NCI-H1930 (cell line): ENCODE measurements at regions not wholly inside any gene's neighbourhood (a gene's known extent, or its start where the extent isn't known, plus 50 kb on each side); places are given as distances from the start of the nearest gene placed in this dataset.

Experiments
- DNase-seq, 2 experiments: peaks; one replicate each; lab custom pipeline; 2025; lab: John Stamatoyannopoulos, UW

GRCh38 chr19:30703645-30704044, 331.5 kb downstream of the ZNF536 start:
- DNase-seq = no peak

DNA sequence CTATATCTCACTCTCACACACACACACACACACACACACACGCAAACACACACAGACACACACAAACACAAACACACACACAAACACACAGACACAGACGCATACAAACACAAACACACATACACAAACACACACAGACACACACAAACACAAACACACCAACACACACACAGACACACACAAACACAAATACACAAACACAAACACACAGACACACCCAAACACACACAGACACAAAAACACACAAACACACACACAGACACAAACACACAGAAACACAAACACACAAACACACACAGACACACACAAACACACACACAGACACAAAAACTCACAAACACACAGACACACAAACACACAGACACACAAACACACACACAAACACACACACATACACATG, 329.0 kb downstream of the ZNF536 start:
- no peak for DNase-seq

GRCh38 chr19:30699871-30700280, 327.7 kb downstream of the ZNF536 start:
- no peak for DNase-seq

DNA sequence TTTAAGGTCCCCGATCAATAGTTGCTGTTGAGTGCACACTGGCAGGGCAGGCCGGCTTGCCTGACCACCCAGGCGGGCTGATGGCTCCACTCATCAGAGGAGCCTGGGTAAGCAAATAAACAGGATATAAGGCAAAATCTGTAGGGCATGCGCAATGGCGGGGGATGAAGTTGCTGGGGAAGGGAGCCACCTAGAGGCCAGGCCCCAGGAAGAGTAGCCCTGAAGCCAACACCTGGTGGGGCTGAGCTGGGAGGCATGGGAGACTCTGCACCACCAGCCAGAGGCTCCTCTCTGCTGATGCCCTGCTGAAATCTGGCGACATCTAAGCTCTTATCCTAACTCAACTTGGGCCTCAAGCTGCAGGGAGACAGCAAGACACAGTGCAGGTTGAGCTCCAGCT, 324.3 kb downstream of the ZNF536 start:
- peak in 1 of 2 experiments; percentile 27 for DNase-seq

DNA sequence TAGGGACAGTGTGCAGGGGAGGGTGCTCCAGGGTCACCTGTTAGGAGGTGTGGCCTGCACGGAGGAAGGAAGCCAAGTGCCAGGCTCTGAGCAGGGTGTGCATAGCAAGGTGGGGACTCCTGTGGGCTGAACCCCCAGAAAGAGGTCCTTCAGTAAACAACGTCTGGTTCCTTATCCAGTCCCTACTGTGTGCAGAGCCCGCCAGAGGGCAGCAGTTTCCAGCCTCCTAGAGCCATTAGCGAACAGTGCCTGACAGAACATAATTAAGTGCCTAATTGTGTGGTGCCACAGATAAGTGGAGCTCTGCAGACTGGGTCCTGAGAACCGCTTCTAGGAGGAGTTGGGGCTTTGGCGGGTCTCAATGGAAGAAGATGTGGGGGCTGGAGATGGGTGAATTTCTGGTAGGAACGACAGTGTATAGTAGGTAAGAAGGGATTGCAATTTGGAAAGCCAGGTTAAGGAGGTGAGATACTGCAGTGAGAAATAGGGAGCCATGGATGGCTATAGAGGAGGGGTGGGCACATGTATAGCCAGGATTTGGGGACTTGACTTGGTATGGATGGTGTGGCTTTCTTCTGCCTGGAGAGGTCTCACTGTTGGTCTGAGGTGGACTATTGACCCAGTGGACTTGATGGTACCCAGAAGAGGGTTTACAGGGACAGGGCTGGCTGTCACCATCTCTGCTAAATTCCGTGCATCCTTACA, 323.1 kb downstream of the ZNF536 start:
- no peak for DNase-seq

DNA sequence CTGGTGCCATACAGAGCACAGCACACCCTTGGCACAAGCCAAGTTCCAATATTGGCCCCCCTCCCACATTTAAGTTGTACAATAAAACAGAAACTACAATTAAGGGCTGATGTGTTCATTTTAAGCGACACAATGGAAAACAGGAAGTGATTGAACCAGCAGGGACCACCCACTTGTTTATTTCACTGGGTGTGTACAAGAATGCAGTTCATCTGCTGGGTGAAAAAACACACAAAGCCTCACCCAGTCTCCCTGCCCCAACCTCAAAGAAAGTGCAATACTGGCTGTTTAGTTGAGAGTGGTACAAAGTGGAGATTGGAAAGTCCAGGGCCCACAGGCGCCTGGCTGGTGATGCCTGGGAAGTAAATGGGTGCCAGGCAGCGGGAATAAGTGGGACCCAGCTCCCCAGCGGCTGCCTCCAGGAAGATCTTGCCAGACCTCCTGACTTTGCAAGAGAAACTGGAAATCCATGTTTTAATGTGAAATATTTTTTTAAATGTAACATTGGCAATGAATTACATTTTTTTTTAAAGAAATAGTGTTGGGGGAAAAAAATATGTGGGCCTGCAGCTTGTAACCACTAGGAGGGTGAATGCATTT, 322.1 kb downstream of the ZNF536 start:
- no peak for DNase-seq

- no peak for DNase-seq
These were observed 320.8 kb downstream of the ZNF536 start for GRCh38 chr19:30692879-30693503.

- no peak for DNase-seq
These were observed 320.1 kb downstream of the ZNF536 start for GRCh38 chr19:30692181-30692811.

DNA sequence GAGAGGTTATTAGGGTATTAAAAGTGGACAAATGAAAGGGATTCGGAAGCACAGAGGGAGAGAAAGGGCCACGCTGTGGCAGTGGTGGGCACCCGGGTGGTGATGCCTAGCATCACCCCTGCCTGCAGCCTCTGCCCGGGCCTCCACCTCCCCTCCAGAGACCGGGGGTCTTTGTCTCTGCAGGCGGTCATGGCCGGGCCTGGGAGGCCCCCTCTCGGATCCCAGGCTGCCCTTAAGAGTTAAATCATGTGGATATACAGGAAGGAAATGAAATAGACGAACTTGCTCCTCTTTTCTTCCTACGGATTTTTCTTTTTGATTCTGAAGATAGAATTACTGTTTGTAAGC, 319.6 kb downstream of the ZNF536 start:
- no peak for DNase-seq

DNA sequence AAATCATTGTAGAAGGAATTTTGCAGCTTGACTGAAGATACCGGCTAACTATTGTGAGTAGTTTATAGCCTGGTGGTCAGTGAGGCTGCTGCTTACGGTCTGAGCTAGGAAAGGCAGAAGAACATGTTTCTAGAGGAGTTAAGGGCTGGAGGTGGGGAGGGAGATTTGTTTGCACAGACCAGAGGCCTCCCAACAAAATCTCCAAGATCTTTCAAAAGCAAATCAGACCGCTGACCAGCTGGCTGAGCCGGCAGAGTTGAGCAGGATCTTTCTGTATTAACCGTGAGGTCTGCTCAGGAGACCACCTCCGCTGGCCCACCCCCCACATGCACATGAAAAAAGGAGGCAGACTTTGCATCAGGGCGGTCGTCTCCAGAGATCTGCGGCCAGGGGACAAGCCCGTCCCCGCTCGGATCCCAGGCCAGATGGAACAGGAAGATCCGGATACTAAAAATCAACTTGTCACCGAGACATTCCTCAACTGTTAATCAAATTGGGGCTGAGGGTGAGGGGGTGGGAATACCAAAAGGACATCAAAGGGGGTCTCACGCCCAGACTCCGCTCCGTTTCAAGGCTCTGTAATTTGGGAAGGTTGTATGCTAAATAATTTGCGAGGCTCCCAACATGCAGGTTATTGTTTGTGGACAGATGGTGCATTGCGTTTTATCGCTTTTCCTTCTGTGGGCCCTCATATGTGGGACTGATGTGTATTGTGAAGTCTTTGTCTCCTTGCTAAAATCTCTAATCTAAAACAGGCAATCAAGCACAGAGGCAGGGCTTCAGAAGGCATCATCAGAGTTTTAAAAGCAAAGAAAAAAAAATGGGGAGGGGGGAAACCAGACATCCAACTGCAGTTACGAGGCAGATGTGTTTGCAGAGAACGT, 319.0 kb downstream of the ZNF536 start:
- no peak for DNase-seq

DNA sequence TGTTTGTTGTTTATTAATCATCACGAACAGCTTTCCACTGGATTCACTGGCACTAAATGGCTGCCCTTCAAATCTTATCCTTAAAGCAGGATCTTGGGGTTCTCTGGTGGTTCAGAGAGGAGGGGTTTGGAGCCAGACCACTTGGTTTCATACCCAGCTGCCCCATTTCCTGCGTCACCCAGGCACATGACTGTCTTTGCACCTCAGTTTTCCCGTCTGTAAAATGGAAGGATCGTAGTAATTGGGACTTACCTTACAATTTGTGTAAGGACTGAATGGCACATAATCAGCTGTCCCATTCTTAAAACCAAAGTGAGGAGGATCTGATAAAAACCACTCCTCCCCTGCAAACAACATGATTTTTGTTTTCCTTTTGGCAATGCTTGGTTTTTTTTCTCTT, 318.3 kb downstream of the ZNF536 start:
- DNase-seq = no peak

DNA sequence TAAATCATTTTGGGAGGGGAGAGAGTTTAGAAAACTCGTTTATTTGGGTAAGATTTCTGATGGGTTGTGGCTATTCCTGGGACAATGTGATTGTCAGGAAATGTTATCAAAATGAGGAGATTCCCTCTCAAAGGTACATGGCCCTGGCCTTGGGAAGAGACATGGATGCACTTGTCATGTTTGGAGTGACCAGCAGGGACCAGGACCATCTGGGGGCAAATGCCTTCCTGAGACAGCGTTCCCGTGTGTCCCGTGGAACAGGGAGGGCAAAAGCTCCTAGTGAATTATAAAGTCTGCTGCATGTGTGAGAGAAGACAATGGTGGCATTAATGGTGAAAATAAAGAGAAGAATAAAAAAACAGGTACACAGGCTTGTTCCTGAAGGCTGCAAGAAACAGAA, 317.3 kb downstream of the ZNF536 start:
- DNase-seq = no peak

- DNase-seq = no peak
These were observed 316.5 kb downstream of the ZNF536 start for GRCh38 chr19:30688696-30689095.

GRCh38 chr19:30686826-30687566, 314.8 kb downstream of the ZNF536 start:
- DNase-seq = no peak

DNA sequence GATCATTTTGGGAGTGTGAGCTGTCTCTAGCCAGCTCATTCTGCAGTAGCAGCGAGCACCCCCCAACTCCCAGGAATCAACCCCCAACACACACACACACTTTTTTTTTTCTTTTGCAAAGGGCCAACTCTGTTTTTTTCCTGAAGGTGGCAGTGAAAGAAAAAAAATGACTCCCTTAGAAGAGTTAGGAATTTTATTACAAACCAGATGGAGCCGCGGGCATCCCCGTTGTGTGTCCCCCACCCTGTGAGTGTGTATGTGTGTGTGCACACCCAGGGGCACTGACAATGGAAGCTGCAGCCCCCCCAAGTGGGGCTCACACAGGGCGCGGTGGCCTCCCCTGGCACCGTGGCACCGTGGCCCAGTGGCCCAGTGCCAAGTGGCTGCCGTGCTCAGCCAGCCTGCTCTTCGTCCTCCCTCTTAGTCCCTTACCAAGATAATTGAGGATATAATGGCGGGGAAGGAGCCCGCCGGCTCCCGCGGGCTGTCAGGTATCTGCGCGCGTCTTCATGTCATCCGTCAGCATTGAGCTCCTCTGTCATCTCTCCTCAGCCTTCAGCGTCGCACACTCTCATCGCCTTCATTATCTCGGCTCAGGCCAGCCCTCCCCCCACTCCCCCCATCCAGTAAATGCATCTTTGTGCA, 314.1 kb downstream of the ZNF536 start:
- DNase-seq = no peak

DNA sequence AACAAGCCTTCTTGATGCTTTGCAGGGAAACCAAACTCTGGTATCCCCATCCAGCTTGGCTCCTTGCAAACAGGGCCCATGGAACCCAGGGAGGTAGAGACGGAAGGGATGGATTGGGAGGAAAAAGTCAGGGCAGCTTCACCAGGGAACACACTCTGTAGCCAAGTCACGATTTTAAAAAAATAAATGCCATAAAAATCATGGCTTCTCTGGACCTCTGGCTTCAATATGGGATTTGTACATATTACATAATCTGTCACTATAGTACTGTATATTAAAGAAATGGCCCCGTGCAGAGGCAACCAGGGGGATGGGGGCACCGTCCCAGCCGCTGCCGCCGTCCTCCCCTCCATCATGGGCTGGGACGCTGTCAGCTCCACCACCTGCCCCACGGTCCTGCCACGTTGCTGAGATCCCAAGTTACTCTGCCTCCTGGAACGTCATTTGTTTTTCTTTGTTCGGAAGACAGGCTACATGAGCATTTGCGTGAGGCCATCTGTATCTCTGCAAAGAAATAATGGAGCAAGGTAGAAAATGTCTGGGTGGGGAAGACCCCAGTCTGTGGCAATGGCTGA, 313.3 kb downstream of the ZNF536 start:
- no peak for DNase-seq

DNA sequence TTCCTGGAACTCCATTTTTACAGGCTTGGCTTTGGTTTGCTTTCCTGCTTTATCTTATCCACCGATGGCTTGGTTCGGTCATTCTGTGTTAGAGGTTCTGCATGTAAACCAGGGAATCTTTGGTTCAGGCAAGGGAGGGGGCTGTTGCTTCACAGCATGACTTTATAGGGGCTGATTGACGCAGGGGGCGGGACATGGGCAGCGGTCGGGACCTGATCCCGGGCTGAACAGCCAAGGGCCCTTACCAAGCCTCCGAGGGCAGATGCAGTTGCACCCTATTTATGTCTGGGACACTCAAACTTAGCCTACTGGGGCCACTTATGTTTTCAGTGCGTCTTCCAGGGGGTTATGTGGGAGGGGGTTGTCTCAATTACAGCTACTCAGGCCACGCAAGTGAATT, 312.4 kb downstream of the ZNF536 start:
- no peak for DNase-seq

DNA sequence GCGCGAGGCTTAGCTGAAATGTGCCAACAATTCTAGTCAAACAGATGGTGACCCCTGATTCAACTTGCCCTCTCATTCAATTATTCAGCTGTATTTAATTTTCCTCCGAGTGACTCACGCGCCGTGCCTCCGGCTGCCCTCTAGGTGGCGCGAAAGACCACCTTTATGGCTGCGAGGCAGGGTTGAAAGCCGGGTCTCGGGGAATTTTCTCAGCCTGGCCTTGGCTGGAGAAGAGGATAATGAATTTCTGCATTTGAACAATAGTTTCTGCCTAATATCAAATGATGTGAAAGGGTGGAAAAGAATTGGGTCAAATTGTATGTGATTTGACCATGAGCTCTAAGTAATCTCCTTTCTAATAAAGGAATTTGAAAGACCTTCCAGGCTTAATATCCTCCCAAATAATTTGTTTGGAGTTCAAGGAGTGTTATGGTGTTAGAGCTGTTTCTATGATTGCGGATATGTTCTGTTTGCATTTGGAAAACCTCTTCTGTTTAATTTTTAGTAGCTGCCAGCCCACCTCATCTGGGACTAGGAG, 310.9 kb downstream of the ZNF536 start:
- DNase-seq = peak; percentile 36 to 65

- no peak for DNase-seq
These were observed 310.2 kb downstream of the ZNF536 start for GRCh38 chr19:30682146-30682998.
